Body of pancreas (tissue), 4 donors: ENCODE measurements at regions not wholly inside any gene's neighbourhood (a gene's known extent, or its start where the extent isn't known, plus 50 kb on each side); places are given as distances from the start of the nearest gene placed in this dataset.

Source experiments
- ATAC-seq: fragments of 150-250 bp; one replicate; pipeline ENCODE4 v1.9.1; 2016
- DNase-seq, 4 donors: peaks; one replicate each; pipeline ENCODE4 v3.0.0-alpha.2; 2019
- H3K27ac ChIP-seq, 4 donors: fragments of 200-600 bp; sonication (generic); 1 replicate in 3 of 4; 2 replicates in 1 of 4; pipeline versions ENCODE4 v1.5.1 to v1.6.1; 2016 to 2019; ENCODE audit warnings: mild to moderate bottlenecking in 1 of 4, mixed read lengths in 1 of 4, moderate library complexity in 1 of 4
- H3K27me3 ChIP-seq, 2 donors: fragments of 200-600 bp; sonication (generic); one replicate each; pipeline ENCODE4 v1.6.0; 2016; ENCODE audit warnings: mild to moderate bottlenecking in 1 of 2
- H3K36me3 ChIP-seq, 2 donors: fragments of 200-600 bp; sonication (generic); replicated peaks in 1 of 2; 2 replicates each; pipeline ENCODE4 v1.5.1; 2016; ENCODE audit warnings: low read depth in 2 of 2; ENCODE audit not compliant: insufficient read depth in 1 of 2
- H3K4me1 ChIP-seq: fragments of 200-600 bp; sonication (generic); one replicate; pipeline ENCODE4 v1.6.0; 2016
- H3K4me3 ChIP-seq, 2 donors: fragments of 200-600 bp; sonication (generic); 1 replicate in 1 of 2; 2 replicates in 1 of 2; pipeline ENCODE4 v1.5.1; 2016 to 2019
- H3K9me3 ChIP-seq, 3 donors: fragments of 200-600 bp; sonication (generic); 1 replicate in 2 of 3; 2 replicates in 1 of 3; pipeline ENCODE4 v1.5.1; 2016
- POLR2A ChIP-seq, 3 donors: fragments of 450-650 bp; IDR thresholded peaks; one replicate each; pipeline ENCODE4 v1.6.1; 2016; ENCODE audit warnings: antibody characterized with exemption in 3 of 3, mild to moderate bottlenecking in 2 of 3
- WGBS, 2 donors: methylation state at CpG; one replicate each; pipeline ENCODE4 v1.1.5; 2017; 5-methylcytosine and 5-hydroxymethylcytosine counted together
- intact Hi-C: fragments of 100-400 bp; cut with DNase I; formaldehyde crosslinking; loops from one replicate; pipeline ENCODE4 v1.15.1; 2023
- TF ChIP-seq, protein P1 (sequence below), 7 experiments: fragments of 450-650 bp in 4 of 7; fragments of 200-600 bp in 3 of 7; sonication (generic) in 3 of 7; IDR thresholded peaks; one replicate each; pipeline ENCODE4 v1.5.1; 2016 to 2019; ENCODE audit warnings: antibody characterized with exemption in 7 of 7

- ATAC-seq (no peak), DNase-seq (no peak)
- H3K36me3 ChIP-seq = no peaks in the 10 kb centered on the region
- no peak overlapping the region for H3K27ac ChIP-seq
- H3K4me1 ChIP-seq = no peaks in the 10 kb centered on the region
- H3K27me3 ChIP-seq = no peaks in the 10 kb centered on the region
- 79 to 83% methylated on average over 6 of the region's 6 CpGs for WGBS, 2 donors
- no peaks in the 10 kb centered on the region for H3K9me3 ChIP-seq
- TF ChIP-seq, protein P1, sequence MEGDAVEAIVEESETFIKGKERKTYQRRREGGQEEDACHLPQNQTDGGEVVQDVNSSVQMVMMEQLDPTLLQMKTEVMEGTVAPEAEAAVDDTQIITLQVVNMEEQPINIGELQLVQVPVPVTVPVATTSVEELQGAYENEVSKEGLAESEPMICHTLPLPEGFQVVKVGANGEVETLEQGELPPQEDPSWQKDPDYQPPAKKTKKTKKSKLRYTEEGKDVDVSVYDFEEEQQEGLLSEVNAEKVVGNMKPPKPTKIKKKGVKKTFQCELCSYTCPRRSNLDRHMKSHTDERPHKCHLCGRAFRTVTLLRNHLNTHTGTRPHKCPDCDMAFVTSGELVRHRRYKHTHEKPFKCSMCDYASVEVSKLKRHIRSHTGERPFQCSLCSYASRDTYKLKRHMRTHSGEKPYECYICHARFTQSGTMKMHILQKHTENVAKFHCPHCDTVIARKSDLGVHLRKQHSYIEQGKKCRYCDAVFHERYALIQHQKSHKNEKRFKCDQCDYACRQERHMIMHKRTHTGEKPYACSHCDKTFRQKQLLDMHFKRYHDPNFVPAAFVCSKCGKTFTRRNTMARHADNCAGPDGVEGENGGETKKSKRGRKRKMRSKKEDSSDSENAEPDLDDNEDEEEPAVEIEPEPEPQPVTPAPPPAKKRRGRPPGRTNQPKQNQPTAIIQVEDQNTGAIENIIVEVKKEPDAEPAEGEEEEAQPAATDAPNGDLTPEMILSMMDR (IDR thresholded peaks at IDR 0.05) = no peak
- TF ChIP-seq POLR2A (IDR thresholded peaks at IDR 0.05) = no peak
- intact Hi-C loops = no loop called here
- H3K4me3 ChIP-seq = no peak overlapping the region
These were observed 121.7 kb downstream of the MN1 start for GRCh38 chr22:27679693-27680488.

DNA sequence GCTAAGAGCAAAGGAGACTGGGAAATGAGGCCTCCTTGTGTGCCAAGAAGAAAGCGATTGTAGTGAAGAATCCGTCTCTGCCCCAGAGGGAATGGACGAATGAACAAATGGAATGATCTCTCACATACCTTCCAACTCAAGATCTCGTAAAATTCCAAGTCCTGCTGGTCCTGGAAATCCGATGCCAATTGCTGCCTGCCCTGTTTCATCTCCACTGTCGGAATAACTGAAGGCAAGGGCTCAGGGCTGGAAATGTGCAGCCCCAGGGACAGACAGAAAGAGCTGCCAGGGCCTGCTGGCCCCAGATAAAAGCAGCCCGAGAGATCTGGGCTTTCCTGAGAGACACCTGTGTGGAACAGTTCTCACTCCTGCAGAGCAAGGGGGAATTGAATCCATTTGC lies 120.9 kb downstream of the MN1 start:
- Histone ChIP-seq H3K4me1 (no peaks in the 10 kb centered on the region), H3K27me3 (no peaks in the 10 kb centered on the region), H3K9me3 (no peaks in the 10 kb centered on the region), H3K36me3 (no peaks in the 10 kb centered on the region), H3K27ac (no peak overlapping the region), H3K4me3 (no peak overlapping the region)
- WGBS, 2 donors = 77 to 83% methylated on average over 7 of the region's 7 CpGs
- DNase-seq (no peak), ATAC-seq (no peak)
- TF ChIP-seq POLR2A (IDR thresholded peaks at IDR 0.05) = no peak
- intact Hi-C loops = no loop called here

DNA sequence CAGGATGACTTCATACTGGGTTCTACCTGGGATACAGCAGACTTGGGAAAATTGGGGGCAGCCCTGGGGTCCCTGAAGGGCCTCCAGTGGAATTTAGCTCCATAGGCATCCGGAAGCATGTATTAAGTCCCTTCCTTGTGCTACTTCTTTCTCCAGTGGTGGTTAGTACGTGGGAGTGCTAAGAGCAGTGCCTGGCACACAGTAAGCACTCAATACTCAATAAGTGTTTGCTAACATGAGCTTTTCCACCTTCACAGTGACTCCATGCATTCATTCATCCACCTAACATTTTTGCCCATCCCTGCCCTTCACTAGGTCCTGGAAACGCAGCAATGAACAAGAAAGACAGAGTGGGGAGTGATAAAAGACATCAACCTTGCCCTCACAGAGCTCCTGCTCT lies 120.5 kb downstream of the MN1 start:
- peaks cover 2% of the 10 kb centered on the region for H3K4me1 ChIP-seq
- H3K27me3 ChIP-seq = no peaks in the 10 kb centered on the region
- no peak overlapping the region for H3K4me3 ChIP-seq
- intact Hi-C loops = no loop called here
- H3K36me3 ChIP-seq = no peaks in the 10 kb centered on the region
- no peak overlapping the region for H3K27ac ChIP-seq
- TF ChIP-seq, protein P1 (IDR thresholded peaks at IDR 0.05) = no peak
- no peak for TF ChIP-seq POLR2A (IDR thresholded peaks at IDR 0.05)
- ATAC-seq = no peak
- no peaks in the 10 kb centered on the region for H3K9me3 ChIP-seq
- WGBS, 2 donors = 69 to 94% methylated on average over 3 of the region's 3 CpGs
- DNase-seq = no peak

GRCh38 chr22:27682437-27682836 lies 119.1 kb downstream of the MN1 start:
- Histone ChIP-seq H3K27me3 (no peaks in the 10 kb centered on the region), H3K4me1 (peaks cover 10% of the 10 kb centered on the region), H3K9me3 (no peaks in the 10 kb centered on the region), H3K4me3 (no peak overlapping the region), H3K36me3 (no peaks in the 10 kb centered on the region), H3K27ac (no peak overlapping the region)
- intact Hi-C loops = no loop called here
- WGBS, 2 donors = 54 to 56% methylated on average over 5 to 9 of the region's 9 CpGs
- TF ChIP-seq, protein P1 (IDR thresholded peaks at IDR 0.05) = no peak
- no peak for TF ChIP-seq POLR2A (IDR thresholded peaks at IDR 0.05)
- ATAC-seq = no peak
- DNase-seq = no peak

DNA sequence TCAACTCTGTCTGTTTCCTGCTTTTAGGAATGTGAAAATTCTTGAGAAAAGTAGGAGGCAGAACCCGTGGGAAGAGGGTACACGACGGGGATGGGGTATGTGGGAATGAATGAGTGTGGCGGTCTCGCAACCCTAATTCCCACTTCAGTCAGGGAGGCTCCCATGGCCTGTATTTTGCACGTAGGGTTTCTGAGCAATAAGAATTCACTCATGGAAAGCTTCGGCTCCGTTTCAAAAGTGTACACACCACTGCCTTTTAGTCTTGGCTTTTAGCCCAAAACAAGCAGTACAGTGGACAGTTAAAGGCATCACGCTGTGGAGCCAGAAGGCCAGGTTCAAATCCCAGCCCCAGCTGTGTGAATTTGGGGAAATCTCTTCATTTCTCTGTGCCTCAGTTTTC lies 116.7 kb downstream of the MN1 start:
- no peak for DNase-seq
- H3K4me1 ChIP-seq = peaks cover 10% of the 10 kb centered on the region
- intact Hi-C loops = no loop called here
- H3K27me3 ChIP-seq = no peaks in the 10 kb centered on the region
- TF ChIP-seq, protein P1 (IDR thresholded peaks at IDR 0.05) = no peak
- TF ChIP-seq POLR2A (IDR thresholded peaks at IDR 0.05) = no peak
- 64 to 67% methylated on average over 9 of the region's 9 CpGs for WGBS, 2 donors
- no peaks in the 10 kb centered on the region for H3K36me3 ChIP-seq
- H3K27ac ChIP-seq = no peak overlapping the region
- no peak for ATAC-seq
- no peaks in the 10 kb centered on the region for H3K9me3 ChIP-seq
- H3K4me3 ChIP-seq = no peak overlapping the region
